ENCODE measurements at regions not wholly inside any gene's neighbourhood (a gene's known extent, or its start where the extent isn't known, plus 50 kb on each side); places are given as distances from the start of the nearest gene placed in this dataset.
"Not testable (repeated sequence)": the region's sequence is repeated elsewhere in the genome, so short reads cannot be mapped to it uniquely, and the experiment has no call there.

DNA sequence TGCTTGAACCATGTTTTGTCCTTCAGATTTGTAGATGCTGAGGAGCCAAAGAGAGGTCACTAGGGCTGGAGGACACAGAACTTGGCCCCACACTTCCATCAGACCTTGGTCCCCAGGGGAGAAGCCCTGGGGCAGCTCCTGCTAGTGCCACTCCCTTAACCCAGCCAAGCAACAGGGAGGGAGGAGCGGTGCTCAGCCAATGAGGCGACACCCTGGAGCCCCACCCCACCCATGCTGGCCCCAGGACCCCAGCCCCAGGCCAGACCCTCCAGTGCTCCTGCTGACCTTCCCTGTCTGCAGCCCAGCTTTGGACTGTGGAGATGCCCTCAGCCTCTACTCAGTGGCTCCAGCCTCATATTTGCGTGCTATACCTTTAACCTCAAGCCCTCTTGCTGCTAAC lies 942.4 kb downstream of the SPATA31A6 start:
- not testable (repeated sequence) for TF ChIP-seq CTCF, POLR2A (IDR thresholded peaks at IDR 0.05)

Measured in suprapubic skin (tissue), 3 donors.